KMS-11 (cell line): ENCODE measurements at regions not wholly inside any gene's neighbourhood (a gene's known extent, or its start where the extent isn't known, plus 50 kb on each side); places are given as distances from the start of the nearest gene placed in this dataset.

Experiments used
- H2AFZ ChIP-seq: fragments of 200-600 bp; sonication (generic); 2 replicates; pipeline ENCODE4 v1.6.1; 2016; ENCODE audit warnings: antibody characterized with exemption, mixed run types, low read depth
- H3K27ac ChIP-seq: fragments of 200-600 bp; sonication (generic); 2 replicates; pipeline ENCODE4 v1.6.1; 2016; ENCODE audit warnings: mild to moderate bottlenecking, mixed run types
- H3K27me3 ChIP-seq: fragments of 200-600 bp; sonication (generic); 2 replicates; pipeline ENCODE4 v1.6.1; 2017; ENCODE audit warnings: mild to moderate bottlenecking, low read depth, mixed run types, moderate library complexity; ENCODE audit not compliant: insufficient read depth
- H3K36me3 ChIP-seq: fragments of 200-600 bp; sonication (generic); 2 replicates; pipeline ENCODE4 v1.6.1; 2017; ENCODE audit warnings: mild to moderate bottlenecking, mixed run types; ENCODE audit not compliant: insufficient read depth
- H3K4me1 ChIP-seq: fragments of 200-600 bp; sonication (generic); 2 replicates; pipeline ENCODE4 v1.6.1; 2016; ENCODE audit warnings: mild to moderate bottlenecking, low read depth, mixed run types; ENCODE audit not compliant: poor library complexity, severe bottlenecking
- H3K4me2 ChIP-seq: fragments of 200-600 bp; sonication (generic); 2 replicates; pipeline ENCODE4 v1.7.0; 2016; ENCODE audit warnings: mild to moderate bottlenecking, mixed run types
- H3K4me3 ChIP-seq: fragments of 200-600 bp; sonication (generic); IDR thresholded peaks from 2 replicates; pipeline ENCODE4 v1.6.1; 2017; ENCODE audit warnings: low read depth, low read length, mixed read lengths; ENCODE audit not compliant: insufficient read depth
- H3K79me2 ChIP-seq: fragments of 200-600 bp; sonication (generic); 2 replicates; pipeline ENCODE4 v1.6.1; 2016; ENCODE audit warnings: low read depth, mixed run types; ENCODE audit not compliant: insufficient read depth
- H3K9ac ChIP-seq: fragments of 200-600 bp; sonication (generic); 2 replicates; pipeline ENCODE4 v1.6.1; 2016; ENCODE audit warnings: mild to moderate bottlenecking, mixed run types
- H4K20me1 ChIP-seq: fragments of 200-600 bp; sonication (generic); 2 replicates; pipeline ENCODE4 v1.6.1; 2016; ENCODE audit warnings: mild to moderate bottlenecking, mixed run types; ENCODE audit not compliant: insufficient read depth
- TF ChIP-seq, protein P1 (sequence below): fragments of 200-600 bp; sonication (generic); conservative IDR thresholded peaks from 2 replicates; pipeline ENCODE4 v1.6.1; 2017; ENCODE audit warnings: low read depth, mild to moderate bottlenecking, antibody characterized with exemption, low read length, moderate library complexity, mixed read lengths

GRCh38 chr7:25900877-25901276 lies 251.1 kb upstream of the NFE2L3 start:
- H3K9ac ChIP-seq, result no peak overlapping the region
- H3K27ac ChIP-seq, result peak overlapping the region; percentile 8; the same call in 1 of the 2 replicates
- no peaks in the 10 kb centered on the region for H4K20me1 ChIP-seq
- H3K4me3 ChIP-seq, result no peak overlapping the region
- H3K79me2 ChIP-seq, result no peaks in the 10 kb centered on the region
- peaks cover 61% of the 10 kb centered on the region for H3K4me1 ChIP-seq
- peak overlapping the region; percentile 19; the same call in 1 of the 2 replicates for H2AFZ ChIP-seq
- TF ChIP-seq, protein P1, sequence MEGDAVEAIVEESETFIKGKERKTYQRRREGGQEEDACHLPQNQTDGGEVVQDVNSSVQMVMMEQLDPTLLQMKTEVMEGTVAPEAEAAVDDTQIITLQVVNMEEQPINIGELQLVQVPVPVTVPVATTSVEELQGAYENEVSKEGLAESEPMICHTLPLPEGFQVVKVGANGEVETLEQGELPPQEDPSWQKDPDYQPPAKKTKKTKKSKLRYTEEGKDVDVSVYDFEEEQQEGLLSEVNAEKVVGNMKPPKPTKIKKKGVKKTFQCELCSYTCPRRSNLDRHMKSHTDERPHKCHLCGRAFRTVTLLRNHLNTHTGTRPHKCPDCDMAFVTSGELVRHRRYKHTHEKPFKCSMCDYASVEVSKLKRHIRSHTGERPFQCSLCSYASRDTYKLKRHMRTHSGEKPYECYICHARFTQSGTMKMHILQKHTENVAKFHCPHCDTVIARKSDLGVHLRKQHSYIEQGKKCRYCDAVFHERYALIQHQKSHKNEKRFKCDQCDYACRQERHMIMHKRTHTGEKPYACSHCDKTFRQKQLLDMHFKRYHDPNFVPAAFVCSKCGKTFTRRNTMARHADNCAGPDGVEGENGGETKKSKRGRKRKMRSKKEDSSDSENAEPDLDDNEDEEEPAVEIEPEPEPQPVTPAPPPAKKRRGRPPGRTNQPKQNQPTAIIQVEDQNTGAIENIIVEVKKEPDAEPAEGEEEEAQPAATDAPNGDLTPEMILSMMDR, result no peak
- no peaks in the 10 kb centered on the region for H3K27me3 ChIP-seq
- peak overlapping the region; percentile 26; the same call in 1 of the 2 replicates for H3K4me2 ChIP-seq
- no peaks in the 10 kb centered on the region for H3K36me3 ChIP-seq

DNA sequence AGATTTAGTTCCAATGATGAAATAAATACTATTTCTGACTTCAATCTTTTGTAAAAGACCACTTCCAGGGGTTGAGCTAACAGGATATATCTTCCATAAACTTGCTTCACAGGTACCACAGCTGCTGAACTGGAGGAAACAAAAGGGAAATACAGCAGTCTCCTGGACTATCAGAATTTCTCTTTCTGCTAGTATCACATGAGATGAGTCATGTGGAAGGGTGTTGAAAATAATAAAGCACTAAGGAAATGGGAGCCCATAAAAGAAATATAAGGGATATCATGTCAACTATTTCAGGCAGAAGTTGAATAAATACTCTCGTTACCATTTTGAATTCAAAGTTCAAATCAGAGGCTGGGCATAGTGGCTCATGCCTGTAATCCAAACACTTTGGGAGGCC lies 250.3 kb upstream of the NFE2L3 start:
- H3K4me1 ChIP-seq, result peaks cover 66% of the 10 kb centered on the region
- no peak overlapping the region for H3K27ac ChIP-seq
- H4K20me1 ChIP-seq, result no peaks in the 10 kb centered on the region
- peak overlapping the region; percentile 26; the same call in 1 of the 2 replicates for H3K4me2 ChIP-seq
- no peak overlapping the region for H2AFZ ChIP-seq
- TF ChIP-seq, protein P1, result no peak
- no peaks in the 10 kb centered on the region for H3K36me3 ChIP-seq
- no peaks in the 10 kb centered on the region for H3K79me2 ChIP-seq
- H3K27me3 ChIP-seq, result no peaks in the 10 kb centered on the region
- no peak overlapping the region for H3K4me3 ChIP-seq
- H3K9ac ChIP-seq, result no peak overlapping the region

GRCh38 chr7:25906003-25906402 lies 246.0 kb upstream of the NFE2L3 start:
- Histone ChIP-seq H3K9ac (no peak overlapping the region; the same call in 1 of the 2 replicates), H3K79me2 (no peaks in the 10 kb centered on the region), H4K20me1 (no peaks in the 10 kb centered on the region), H3K27ac (peak overlapping the region; percentile 42), H3K4me3 (no peak overlapping the region), H3K27me3 (no peaks in the 10 kb centered on the region), H3K4me2 (peak overlapping the region; percentile 82), H2AFZ (no peak overlapping the region; the same call in 1 of the 2 replicates), H3K36me3 (no peaks in the 10 kb centered on the region), H3K4me1 (peaks cover 66% of the 10 kb centered on the region)
- TF ChIP-seq, protein P1, result no peak

- Histone ChIP-seq H3K4me1 (peaks cover 66% of the 10 kb centered on the region), H3K79me2 (no peaks in the 10 kb centered on the region), H3K4me2 (peak overlapping the region; percentile 82), H3K27me3 (no peaks in the 10 kb centered on the region), H4K20me1 (no peaks in the 10 kb centered on the region), H2AFZ (peak overlapping the region; percentile 23; the same call in 1 of the 2 replicates), H3K9ac (no peak overlapping the region), H3K4me3 (no peak overlapping the region), H3K36me3 (no peaks in the 10 kb centered on the region), H3K27ac (peak overlapping the region; percentile 42; the same call in 1 of the 2 replicates)
- TF ChIP-seq, protein P1, result no peak
Measured at GRCh38 chr7:25906760-25907159, 245.2 kb upstream of the NFE2L3 start.
